H1 (cell line): ENCODE measurements at regions not wholly inside any gene's neighbourhood (a gene's known extent, or its start where the extent isn't known, plus 50 kb on each side); places are given as distances from the start of the nearest gene placed in this dataset.

Experiments used
- CTCF ChIA-PET: fragments of 300-600 bp; sonication (Branson Sonifier 250); formaldehyde crosslinking; loops from one replicate; lab custom pipeline; 2021; ENCODE audit not compliant: partially characterized antibody; lab: Charles Lee
- POLR2A ChIA-PET: fragments of 300-600 bp; sonication (Branson Sonifier 250); formaldehyde crosslinking; loops from one replicate; lab custom pipeline; 2021; ENCODE audit warnings: inconsistent platforms; ENCODE audit not compliant: partially characterized antibody; lab: Charles Lee
- DNase-seq, 2 experiments: peaks; one replicate each; pipeline versions ENCODE4 v3.0.0 to v3.0.0-alpha.2; 2010 to 2022; ENCODE audit warnings: low spot score in 2 of 2, low read depth in 1 of 2, mixed read lengths in 1 of 2
- FAIRE-seq: peaks from 2 replicates; lab custom pipeline; 2011; peaks lifted over from hg19 to GRCh38; lab: Jason Lieb, UNC
- H2AFZ ChIP-seq: 2 replicates; pipeline ENCODE4 v1.8.1; 2012; ENCODE audit warnings: low read length, inconsistent platforms
- H2AK5ac ChIP-seq: 2 replicates; pipeline ENCODE4 v1.6.1; 2013; ENCODE audit warnings: low read depth, low read length
- H2BK120ac ChIP-seq: replicated peaks from 2 replicates; pipeline ENCODE3; 2013; ENCODE audit warnings: low read depth, low read length, inconsistent platforms
- H2BK12ac ChIP-seq: 2 replicates; pipeline ENCODE4 v1.6.1; 2013; ENCODE audit warnings: low read depth, low read length
- H2BK15ac ChIP-seq: 2 replicates; pipeline ENCODE4 v1.6.1; 2013; ENCODE audit warnings: low read length
- H2BK20ac ChIP-seq: 2 replicates; pipeline ENCODE4 v1.6.1; 2013; ENCODE audit warnings: low read length
- H2BK5ac ChIP-seq: 2 replicates; pipeline ENCODE4 v1.6.1; 2013; ENCODE audit warnings: low read depth, low read length
- H3K14ac ChIP-seq: 2 replicates; pipeline ENCODE4 v1.6.1; 2013; ENCODE audit warnings: inconsistent platforms; ENCODE audit not compliant: insufficient read length
- H3K18ac ChIP-seq: 2 replicates; pipeline ENCODE4 v1.6.1; 2013; ENCODE audit warnings: low read length; ENCODE audit errors: extremely low read depth
- H3K23ac ChIP-seq: 2 replicates; pipeline ENCODE4 v1.6.1; 2013; ENCODE audit warnings: inconsistent platforms; ENCODE audit not compliant: insufficient read length
- H3K23me2 ChIP-seq: 2 replicates; pipeline ENCODE4 v1.6.1; 2013; ENCODE audit warnings: low read depth, low read length
- H3K27ac ChIP-seq: 2 replicates; pipeline ENCODE4 v1.6.1; 2011; ENCODE audit warnings: low read depth, low read length, inconsistent platforms
- H3K27me3 ChIP-seq, 4 experiments: replicated peaks in 1 of 4; 1 replicate in 1 of 4; 2 replicates in 3 of 4; pipeline versions ENCODE4 v1.6.1 to v1.8.1; 2011 to 2013; ENCODE audit warnings: low read length in 3 of 4, mild to moderate bottlenecking in 3 of 4, inconsistent platforms in 2 of 4, mixed read lengths in 2 of 4, moderate library complexity in 1 of 4; ENCODE audit not compliant: control insufficient read depth in 3 of 4, insufficient read depth in 3 of 4; ENCODE audit errors: extremely low read depth in 1 of 4
- H3K36me3 ChIP-seq, 4 experiments: 2 replicates each; pipeline versions ENCODE4 v1.6.1 to v1.8.1; 2011 to 2013; ENCODE audit warnings: mild to moderate bottlenecking in 4 of 4, low read length in 3 of 4, moderate library complexity in 2 of 4, control low read depth in 1 of 4, inconsistent platforms in 1 of 4; ENCODE audit not compliant: insufficient read depth in 4 of 4, control insufficient read depth in 2 of 4
- H3K4ac ChIP-seq: replicated peaks from 2 replicates; pipeline ENCODE3; 2013; ENCODE audit warnings: low read length, low read depth, mixed read lengths, inconsistent platforms; ENCODE audit not compliant: insufficient read length
- H3K4me1 ChIP-seq, 4 experiments: replicated peaks in 1 of 4; 1 replicate in 1 of 4; 2 replicates in 3 of 4; pipeline versions ENCODE4 v1.6.1 to v1.8.1; 2011 to 2013; ENCODE audit warnings: low read length in 3 of 4, inconsistent platforms in 2 of 4, mixed read lengths in 1 of 4; ENCODE audit not compliant: insufficient read depth in 4 of 4, control insufficient read depth in 3 of 4
- H3K4me2 ChIP-seq, 2 experiments: 2 replicates each; pipeline versions ENCODE4 v1.6.1 to v1.8.1; 2011 to 2013; ENCODE audit warnings: low read depth in 2 of 2, low read length in 2 of 2, control low read depth in 1 of 2, inconsistent platforms in 1 of 2, mild to moderate bottlenecking in 1 of 2; ENCODE audit not compliant: insufficient read depth in 1 of 2
- H3K4me3 ChIP-seq, 4 experiments: fragments of 200-600, 300-600 bp in 1 of 4; sonication (generic), shearing (Covaris generic), sonication (Bioruptor Twin) in 1 of 4; 2 replicates each; pipeline versions ENCODE4 v1.5.1 to v1.8.1; 2011 to 2016; ENCODE audit warnings: low read length in 4 of 4, low read depth in 3 of 4, control low read depth in 2 of 4, inconsistent platforms in 2 of 4, mild to moderate bottlenecking in 2 of 4, mixed read lengths in 1 of 4, moderate library complexity in 1 of 4; ENCODE audit not compliant: insufficient read depth in 2 of 4; ENCODE audit errors: extremely low read depth in 1 of 4
- H3K56ac ChIP-seq: replicated peaks from 2 replicates; pipeline ENCODE3; 2013; ENCODE audit warnings: low read depth, mild to moderate bottlenecking, mixed read lengths, low read length, inconsistent platforms; ENCODE audit not compliant: insufficient read length
- H3K79me1 ChIP-seq: 2 replicates; pipeline ENCODE4 v1.6.1; 2013; ENCODE audit warnings: low read depth, low read length, control low read depth
- H3K79me2 ChIP-seq, 2 experiments: 2 replicates each; pipeline versions ENCODE4 v1.6.1 to v1.8.1; 2012 to 2013; ENCODE audit warnings: low read length in 2 of 2, mild to moderate bottlenecking in 2 of 2, inconsistent platforms in 1 of 2; ENCODE audit not compliant: insufficient read depth in 2 of 2, control insufficient read depth in 1 of 2
- H3K9ac ChIP-seq, 4 experiments: replicated peaks in 1 of 4; 1 replicate in 1 of 4; 2 replicates in 3 of 4; pipeline versions ENCODE4 v1.6.1 to v1.8.1; 2011 to 2013; ENCODE audit warnings: low read depth in 3 of 4, low read length in 3 of 4, control low read depth in 2 of 4, mild to moderate bottlenecking in 2 of 4, moderate library complexity in 2 of 4, inconsistent platforms in 1 of 4; ENCODE audit errors: extremely low read depth in 1 of 4
- H3K9me3 ChIP-seq, 2 experiments: 2 replicates each; pipeline versions ENCODE4 v1.6.1 to v1.8.1; 2012 to 2013; ENCODE audit warnings: mild to moderate bottlenecking in 2 of 2, moderate library complexity in 2 of 2, control low read depth in 1 of 2, inconsistent platforms in 1 of 2, low read depth in 1 of 2, low read length in 1 of 2, mixed read lengths in 1 of 2; ENCODE audit not compliant: insufficient read depth in 2 of 2
- H4K20me1 ChIP-seq, 2 experiments: replicated peaks in 1 of 2; 2 replicates each; pipeline versions ENCODE3 to v1.8.1; 2011 to 2013; ENCODE audit warnings: inconsistent platforms in 2 of 2, low read length in 2 of 2, mild to moderate bottlenecking in 1 of 2; ENCODE audit not compliant: insufficient read depth in 2 of 2, control insufficient read depth in 1 of 2
- H4K5ac ChIP-seq: 2 replicates; pipeline ENCODE4 v1.6.1; 2013; ENCODE audit warnings: low read length, low read depth, mixed read lengths, inconsistent platforms; ENCODE audit not compliant: insufficient read length
- H4K8ac ChIP-seq: 2 replicates; pipeline ENCODE4 v1.8.0; 2013; ENCODE audit warnings: mild to moderate bottlenecking, moderate library complexity, low read length, inconsistent platforms; ENCODE audit not compliant: insufficient read depth; ENCODE audit errors: extremely low read depth
- H4K91ac ChIP-seq: replicated peaks from 2 replicates; pipeline ENCODE3; 2013; ENCODE audit warnings: low read length, mixed read lengths, inconsistent platforms; ENCODE audit not compliant: insufficient read length
- BACH1 ChIP-seq: IDR thresholded peaks from 2 replicates; pipeline ENCODE4 v1.6.1; 2012; ENCODE audit warnings: low read length, improper control_type of control experiment
- CBX8 ChIP-seq: fragments of 300-800, 300-1000 bp; sonication (generic); IDR thresholded peaks from 2 replicates; pipeline ENCODE4 v1.7.1; 2016; ENCODE audit warnings: low read depth, low read length, borderline replicate concordance
- JUND ChIP-seq: IDR thresholded peaks from 2 replicates; pipeline ENCODE4 v1.6.1; 2011; ENCODE audit warnings: mild to moderate bottlenecking, improper control_type of control experiment, low read length
- KDM5A ChIP-seq: fragments of 200-600 bp; IDR thresholded peaks from 2 replicates; pipeline ENCODE4 v1.7.1; 2012; ENCODE audit warnings: mild to moderate bottlenecking, low read length, inconsistent platforms, mixed read lengths
- MAFK ChIP-seq: IDR thresholded peaks from 2 replicates; pipeline ENCODE4 v1.6.1; 2012; ENCODE audit warnings: low read depth, mild to moderate bottlenecking, improper control_type of control experiment, low read length
- MAX ChIP-seq: IDR thresholded peaks from 2 replicates; pipeline ENCODE4 v1.6.1; 2012; ENCODE audit warnings: inconsistent platforms
- POLR2AphosphoS5 ChIP-seq: IDR thresholded peaks from 2 replicates; pipeline ENCODE4 v1.6.1; 2011; ENCODE audit warnings: low read depth, low read length
- TBP ChIP-seq: IDR thresholded peaks from 2 replicates; pipeline ENCODE4 v1.6.1; 2011; ENCODE audit warnings: low read depth, low read length, improper control_type of control experiment
- USF2 ChIP-seq: IDR thresholded peaks from 2 replicates; pipeline ENCODE4 v1.6.1; 2011; ENCODE audit warnings: low read length, improper control_type of control experiment
- WGBS, 2 experiments: shearing (Covaris generic) in 1 of 2; methylation state at CpG; one replicate each; pipeline versions ENCODE4 v1.1.6 to v1.1.7; 2013 to 2015; ENCODE audit warnings: low lambda C conversion rate in 2 of 2, mixed read lengths in 2 of 2, inconsistent platforms in 1 of 2, low coverage in 1 of 2, missing lambda C conversion rate in 1 of 2; ENCODE audit not compliant: insufficient replicate concordance in 2 of 2, insufficient coverage in 1 of 2, insufficient read length in 1 of 2; ENCODE audit errors: extremely low coverage in 1 of 2, missing lambda C conversion rate in 1 of 2; 5-methylcytosine and 5-hydroxymethylcytosine counted together

DNA sequence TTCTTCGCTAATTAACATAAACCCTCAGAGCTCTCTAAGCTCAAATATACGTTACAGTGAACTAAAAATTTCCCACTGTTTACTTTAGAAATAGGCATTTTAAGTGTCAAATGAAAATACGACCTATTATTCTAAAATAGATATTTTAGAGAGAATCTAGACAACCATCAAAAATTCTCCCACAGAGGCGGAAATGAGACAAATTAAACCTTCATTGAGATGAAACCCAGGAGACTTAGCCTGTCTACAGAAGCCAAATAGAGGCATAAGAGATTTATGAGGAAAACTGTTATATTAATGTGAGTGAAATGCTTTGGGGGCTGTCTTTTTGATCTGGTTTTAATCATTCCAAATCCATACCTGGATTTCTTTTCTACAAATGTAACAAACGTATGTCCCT is 232.0 kb upstream of the GRIA4 start:
- DNase-seq (no peak), FAIRE-seq (no peak)
- Histone ChIP-seq H2BK120ac (no peak overlapping the region), H3K23me2 (no peaks in the 10 kb centered on the region), H3K23ac (no peak overlapping the region), H3K9ac (no peak overlapping the region), H3K9me3 (peaks cover 9 to 12% of the 10 kb centered on the region in 2 experiments), H2BK15ac (no peak overlapping the region), H4K91ac (no peak overlapping the region), H4K5ac (no peak overlapping the region), H2BK5ac (no peak overlapping the region), H3K18ac (no peak overlapping the region), H3K79me1 (no peaks in the 10 kb centered on the region), H3K14ac (no peak overlapping the region), H2BK20ac (no peak overlapping the region), H2AK5ac (no peak overlapping the region), H3K4ac (no peak overlapping the region), H3K56ac (no peak overlapping the region), H2AFZ (no peak overlapping the region), H3K36me3 (no peaks in the 10 kb centered on the region), H3K4me3 (no peak overlapping the region), H3K27ac (no peak overlapping the region), H3K4me2 (no peak overlapping the region), H3K79me2 (no peaks in the 10 kb centered on the region), H4K20me1 (no peaks in the 10 kb centered on the region), H3K27me3 (no peaks in the 10 kb centered on the region), H2BK12ac (no peak overlapping the region), H3K4me1 (no peaks in the 10 kb centered on the region), H4K8ac (no peak overlapping the region)
- TF ChIP-seq POLR2AphosphoS5 (no peak), KDM5A (no peak), TBP (no peak), USF2 (no peak), BACH1 (no peak), CBX8 (no peak), MAFK (no peak), JUND (no peak), MAX (no peak)
- POLR2A ChIA-PET: no interaction called here
- 91% methylated on average over 5 of the region's 5 CpGs; no CpG with 5 or more reads in 1 of the 2 experiments for WGBS, 2 experiments
- CTCF ChIA-PET: no interaction called here
